H9 (cell line): ENCODE measurements at regions not wholly inside any gene's neighbourhood (a gene's known extent, or its start where the extent isn't known, plus 50 kb on each side); places are given as distances from the start of the nearest gene placed in this dataset.

ENCODE experiments used
- DNase-seq: peaks from one replicate; pipeline ENCODE4 v3.0.0-alpha.2; 2017
- H2AFZ ChIP-seq: one replicate; pipeline ENCODE4 v1.6.1; 2013; ENCODE audit warnings: mild to moderate bottlenecking, low read length, control low read depth, moderate library complexity
- H2AK5ac ChIP-seq: 2 replicates; pipeline ENCODE4 v1.6.1; 2013; ENCODE audit warnings: low read length, control low read depth, mixed read lengths; ENCODE audit not compliant: insufficient read length
- H2BK120ac ChIP-seq: one replicate; pipeline ENCODE4 v1.6.1; 2013; ENCODE audit warnings: low read depth, mild to moderate bottlenecking, low read length, control low read depth, inconsistent platforms; ENCODE audit not compliant: poor library complexity, severe bottlenecking
- H2BK12ac ChIP-seq: 2 replicates; pipeline ENCODE4 v1.6.1; 2013; ENCODE audit warnings: low read length, control low read depth, mixed read lengths, low read depth; ENCODE audit not compliant: insufficient read length
- H2BK15ac ChIP-seq: 2 replicates; pipeline ENCODE4 v1.6.1; 2013; ENCODE audit warnings: low read depth, low read length, control low read depth
- H2BK20ac ChIP-seq: one replicate; pipeline ENCODE4 v1.6.1; 2013; ENCODE audit warnings: low read depth, mild to moderate bottlenecking, low read length, control low read depth, inconsistent platforms; ENCODE audit not compliant: poor library complexity, severe bottlenecking
- H2BK5ac ChIP-seq: 2 replicates; pipeline ENCODE4 v1.6.1; 2013; ENCODE audit warnings: low read length, control low read depth, mixed read lengths; ENCODE audit not compliant: insufficient read length
- H3K14ac ChIP-seq: 2 replicates; pipeline ENCODE4 v1.6.1; 2013; ENCODE audit warnings: low read length, control low read depth; ENCODE audit not compliant: insufficient read depth
- H3K18ac ChIP-seq: 2 replicates; pipeline ENCODE4 v1.6.1; 2013; ENCODE audit warnings: low read depth, mild to moderate bottlenecking, mixed read lengths, low read length, control low read depth; ENCODE audit not compliant: insufficient read length
- H3K23ac ChIP-seq: 2 replicates; pipeline ENCODE4 v1.6.1; 2013; ENCODE audit warnings: low read length, control low read depth, mixed read lengths, low read depth; ENCODE audit not compliant: insufficient read length
- H3K23me2 ChIP-seq: 2 replicates; pipeline ENCODE4 v1.6.1; 2013; ENCODE audit warnings: low read depth, mild to moderate bottlenecking, mixed read lengths, low read length, control low read depth; ENCODE audit not compliant: insufficient read length, poor library complexity, severe bottlenecking
- H3K27ac ChIP-seq: 2 replicates; pipeline ENCODE4 v1.5.1; 2013; ENCODE audit warnings: low read length, control low read depth, mixed read lengths, low read depth; ENCODE audit not compliant: insufficient read length
- H3K27me3 ChIP-seq: 2 replicates; pipeline ENCODE4 v1.6.1; 2013; ENCODE audit warnings: low read length, control low read depth, inconsistent platforms; ENCODE audit not compliant: insufficient read depth
- H3K4ac ChIP-seq: 2 replicates; pipeline ENCODE4 v1.6.1; 2013; ENCODE audit warnings: low read depth, mild to moderate bottlenecking, control low read depth, inconsistent platforms, low read length, moderate library complexity
- H3K4me1 ChIP-seq: 2 replicates; pipeline ENCODE4 v1.6.1; 2013; ENCODE audit warnings: low read length, control low read depth, inconsistent platforms; ENCODE audit not compliant: insufficient read depth
- H3K4me2 ChIP-seq: 2 replicates; pipeline ENCODE4 v1.6.1; 2013; ENCODE audit warnings: low read length, control low read depth, mixed read lengths; ENCODE audit not compliant: insufficient read length, insufficient read depth
- H3K56ac ChIP-seq: 2 replicates; pipeline ENCODE4 v1.6.1; 2013; ENCODE audit warnings: low read depth, mild to moderate bottlenecking, mixed read lengths, low read length, control low read depth; ENCODE audit not compliant: insufficient read length
- H3K79me1 ChIP-seq: 2 replicates; pipeline ENCODE4 v1.6.1; 2013; ENCODE audit warnings: low read depth, mild to moderate bottlenecking, moderate library complexity, low read length, control low read depth, inconsistent platforms; ENCODE audit not compliant: insufficient read depth, poor library complexity, severe bottlenecking
- H3K79me2 ChIP-seq: 2 replicates; pipeline ENCODE4 v1.6.1; 2013; ENCODE audit warnings: low read length, control low read depth, inconsistent platforms; ENCODE audit not compliant: insufficient read depth
- H3K9ac ChIP-seq: 2 replicates; pipeline ENCODE4 v1.6.1; 2013; ENCODE audit warnings: low read length, control low read depth, mixed read lengths; ENCODE audit not compliant: insufficient read length; ENCODE audit errors: extremely low read depth
- H3K9me3 ChIP-seq: one replicate; pipeline ENCODE4 v1.6.1; 2013; ENCODE audit warnings: low read depth, low read length, inconsistent platforms; ENCODE audit not compliant: control insufficient read depth
- H3T11ph ChIP-seq: one replicate; pipeline ENCODE4 v1.6.1; 2013; ENCODE audit warnings: mild to moderate bottlenecking, low read length, control low read depth, inconsistent platforms
- H4K20me1 ChIP-seq: one replicate; pipeline ENCODE4 v1.6.1; 2013; ENCODE audit not compliant: control insufficient read depth, insufficient read length, insufficient read depth
- H4K5ac ChIP-seq: 2 replicates; pipeline ENCODE4 v1.6.1; 2013; ENCODE audit warnings: low read depth, mild to moderate bottlenecking, mixed read lengths, low read length, control low read depth; ENCODE audit not compliant: insufficient read length
- H4K8ac ChIP-seq: replicated peaks from 2 replicates; pipeline ENCODE4 v1.6.1; 2013; ENCODE audit warnings: low read length, control low read depth, mixed read lengths, low read depth; ENCODE audit not compliant: insufficient read length
- H4K91ac ChIP-seq: 2 replicates; pipeline ENCODE4 v1.6.1; 2013; ENCODE audit warnings: low read depth, mild to moderate bottlenecking, moderate library complexity, mixed read lengths, low read length, control low read depth; ENCODE audit not compliant: insufficient read length
- H3K27ac Mint-ChIP-seq, 3 experiments: 2 replicates in 2 of 3; 3 replicates in 1 of 3; pipeline ENCODE4 v1.8.0; 2020 to 2021; ENCODE audit warnings: mixed read lengths in 3 of 3, mild to moderate bottlenecking in 1 of 3, moderate library complexity in 1 of 3
- H3K27me3 Mint-ChIP-seq: 2 replicates; pipeline ENCODE4 v1.8.0; 2021; ENCODE audit warnings: low read depth, mild to moderate bottlenecking, moderate library complexity, mixed read lengths
- H3K36me3 Mint-ChIP-seq, 3 experiments: 2 replicates in 2 of 3; 3 replicates in 1 of 3; pipeline ENCODE4 v1.8.0; 2020 to 2021; ENCODE audit warnings: low read depth in 3 of 3, mixed read lengths in 3 of 3; ENCODE audit not compliant: insufficient read depth in 1 of 3
- H3K4me1 Mint-ChIP-seq, 2 experiments: 2 replicates each; pipeline ENCODE4 v1.8.0; 2020; ENCODE audit warnings: mixed read lengths in 2 of 2
- H3K4me3 Mint-ChIP-seq, 2 experiments: 2 replicates in 1 of 2; 3 replicates in 1 of 2; pipeline ENCODE4 v1.8.0; 2020 to 2021; ENCODE audit warnings: mild to moderate bottlenecking in 2 of 2, mixed read lengths in 2 of 2, moderate library complexity in 1 of 2
- H3K9me3 Mint-ChIP-seq, 2 experiments: 2 replicates in 1 of 2; 3 replicates in 1 of 2; pipeline ENCODE4 v1.8.0; 2020; ENCODE audit warnings: mild to moderate bottlenecking in 2 of 2, mixed read lengths in 2 of 2, moderate library complexity in 1 of 2
- WGBS: extraction: QIAGEN DNeasy Blood & Tissue Kit; methylation state at CpG from one replicate; pipeline ENCODE4 v1.1.7; 2013; ENCODE audit warnings: missing lambda C conversion rate, low lambda C conversion rate, mixed read lengths; ENCODE audit not compliant: insufficient read length; ENCODE audit errors: extremely low coverage; 5-methylcytosine and 5-hydroxymethylcytosine counted together
- TF ChIP-seq, protein P1 (sequence below): fragments of 200-600 bp; sonication (generic); conservative IDR thresholded peaks from 3 replicates; pipeline ENCODE4 v1.8.0; 2021; ENCODE audit warnings: antibody characterized with exemption, mild to moderate bottlenecking

DNA sequence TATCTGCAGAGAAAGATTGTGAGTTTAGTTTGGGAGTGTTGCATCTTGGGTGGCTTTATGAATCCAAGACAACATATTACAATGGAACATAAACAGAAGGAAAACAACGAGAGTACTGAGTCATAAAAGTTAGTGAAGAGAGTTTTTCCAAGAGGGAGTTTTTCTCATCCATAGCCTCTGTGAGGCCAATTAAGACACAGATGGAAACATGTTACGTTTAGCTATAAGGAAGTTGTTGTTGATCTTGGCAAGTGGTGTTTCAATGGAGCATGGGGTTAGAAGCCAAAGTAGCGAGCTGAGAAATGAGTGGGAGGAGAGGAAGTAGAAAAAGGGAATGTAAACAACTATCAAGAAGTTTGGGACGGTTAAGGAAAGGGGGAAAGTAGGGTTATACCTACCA, 53.3 kb upstream of the SPATA31D4 start:
- Mint-ChIP-seq H3K4me3 (no peak overlapping the region), H3K27ac (no peak overlapping the region), H3K36me3 (no peaks in the 10 kb centered on the region; a peak in 2 of 7 replicates), H3K4me1 (peaks cover 4 to 5% of the 10 kb centered on the region in 2 experiments), H3K9me3 (no peaks in the 10 kb centered on the region; a peak in 1 of 5 replicates), H3K27me3 (no peaks in the 10 kb centered on the region)
- no peak overlapping the region for H3K4ac ChIP-seq
- H3K27me3 ChIP-seq, result no peaks in the 10 kb centered on the region
- H3K9ac ChIP-seq, result no peak overlapping the region
- H3K23me2 ChIP-seq, result no peaks in the 10 kb centered on the region
- no peak overlapping the region for H4K5ac ChIP-seq
- H2BK15ac ChIP-seq, result no peak overlapping the region
- H2BK5ac ChIP-seq, result no peak overlapping the region
- no peak overlapping the region for H4K8ac ChIP-seq
- no peak overlapping the region for H2BK120ac ChIP-seq
- no peaks in the 10 kb centered on the region for H4K20me1 ChIP-seq
- H3K23ac ChIP-seq, result no peak overlapping the region
- DNase-seq, result no peak
- H4K91ac ChIP-seq, result no peak overlapping the region
- H2AK5ac ChIP-seq, result no peak overlapping the region
- no peak overlapping the region for H3K14ac ChIP-seq
- H3K4me2 ChIP-seq, result no peak overlapping the region
- H3T11ph ChIP-seq, result no peak overlapping the region
- H3K9me3 ChIP-seq, result no peaks in the 10 kb centered on the region
- no peak overlapping the region for H2BK12ac ChIP-seq
- H3K18ac ChIP-seq, result no peak overlapping the region
- no peaks in the 10 kb centered on the region for H3K79me2 ChIP-seq
- 100% methylated on average over 1 of the region's 4 CpGs for WGBS
- no peaks in the 10 kb centered on the region; the same call in 1 of the 2 replicates for H3K4me1 ChIP-seq
- TF ChIP-seq, protein P1, sequence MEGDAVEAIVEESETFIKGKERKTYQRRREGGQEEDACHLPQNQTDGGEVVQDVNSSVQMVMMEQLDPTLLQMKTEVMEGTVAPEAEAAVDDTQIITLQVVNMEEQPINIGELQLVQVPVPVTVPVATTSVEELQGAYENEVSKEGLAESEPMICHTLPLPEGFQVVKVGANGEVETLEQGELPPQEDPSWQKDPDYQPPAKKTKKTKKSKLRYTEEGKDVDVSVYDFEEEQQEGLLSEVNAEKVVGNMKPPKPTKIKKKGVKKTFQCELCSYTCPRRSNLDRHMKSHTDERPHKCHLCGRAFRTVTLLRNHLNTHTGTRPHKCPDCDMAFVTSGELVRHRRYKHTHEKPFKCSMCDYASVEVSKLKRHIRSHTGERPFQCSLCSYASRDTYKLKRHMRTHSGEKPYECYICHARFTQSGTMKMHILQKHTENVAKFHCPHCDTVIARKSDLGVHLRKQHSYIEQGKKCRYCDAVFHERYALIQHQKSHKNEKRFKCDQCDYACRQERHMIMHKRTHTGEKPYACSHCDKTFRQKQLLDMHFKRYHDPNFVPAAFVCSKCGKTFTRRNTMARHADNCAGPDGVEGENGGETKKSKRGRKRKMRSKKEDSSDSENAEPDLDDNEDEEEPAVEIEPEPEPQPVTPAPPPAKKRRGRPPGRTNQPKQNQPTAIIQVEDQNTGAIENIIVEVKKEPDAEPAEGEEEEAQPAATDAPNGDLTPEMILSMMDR, result no peak
- no peak overlapping the region for H3K27ac ChIP-seq
- H3K79me1 ChIP-seq, result no peaks in the 10 kb centered on the region
- H2AFZ ChIP-seq, result no peak overlapping the region
- H3K56ac ChIP-seq, result no peak overlapping the region
- H2BK20ac ChIP-seq, result no peak overlapping the region
